ENCODE measurements at regions not wholly inside any gene's neighbourhood (a gene's known extent, or its start where the extent isn't known, plus 50 kb on each side); places are given as distances from the start of the nearest gene placed in this dataset.

DNA sequence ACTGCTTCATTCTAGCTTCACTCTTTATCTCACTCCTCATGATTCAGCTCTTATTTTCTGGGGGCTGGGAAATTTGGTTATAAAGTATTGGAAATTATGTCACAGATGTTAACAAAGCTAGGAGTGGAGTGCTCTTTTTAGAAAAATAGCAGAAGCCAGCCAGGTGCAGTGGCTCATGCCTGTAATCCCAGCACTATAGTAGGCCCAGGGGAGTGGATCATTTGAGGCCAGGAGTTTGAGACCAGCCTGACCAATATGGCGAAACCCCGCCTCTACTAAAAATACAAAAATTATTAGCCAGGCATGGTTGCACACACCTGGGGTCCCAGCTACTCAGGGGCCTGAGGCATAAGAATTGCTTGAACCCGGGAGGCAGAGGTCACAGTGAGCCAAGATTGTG is 97.2 kb upstream of the GUCY1A1 start:
- no peak for DNase-seq (ENCODE audit: extremely low read depth, low read depth)
- TF ChIP-seq, protein P1, sequence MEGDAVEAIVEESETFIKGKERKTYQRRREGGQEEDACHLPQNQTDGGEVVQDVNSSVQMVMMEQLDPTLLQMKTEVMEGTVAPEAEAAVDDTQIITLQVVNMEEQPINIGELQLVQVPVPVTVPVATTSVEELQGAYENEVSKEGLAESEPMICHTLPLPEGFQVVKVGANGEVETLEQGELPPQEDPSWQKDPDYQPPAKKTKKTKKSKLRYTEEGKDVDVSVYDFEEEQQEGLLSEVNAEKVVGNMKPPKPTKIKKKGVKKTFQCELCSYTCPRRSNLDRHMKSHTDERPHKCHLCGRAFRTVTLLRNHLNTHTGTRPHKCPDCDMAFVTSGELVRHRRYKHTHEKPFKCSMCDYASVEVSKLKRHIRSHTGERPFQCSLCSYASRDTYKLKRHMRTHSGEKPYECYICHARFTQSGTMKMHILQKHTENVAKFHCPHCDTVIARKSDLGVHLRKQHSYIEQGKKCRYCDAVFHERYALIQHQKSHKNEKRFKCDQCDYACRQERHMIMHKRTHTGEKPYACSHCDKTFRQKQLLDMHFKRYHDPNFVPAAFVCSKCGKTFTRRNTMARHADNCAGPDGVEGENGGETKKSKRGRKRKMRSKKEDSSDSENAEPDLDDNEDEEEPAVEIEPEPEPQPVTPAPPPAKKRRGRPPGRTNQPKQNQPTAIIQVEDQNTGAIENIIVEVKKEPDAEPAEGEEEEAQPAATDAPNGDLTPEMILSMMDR (IDR thresholded peaks at IDR 0.05; ENCODE audit: low read depth, low read length), result no peak

DNA sequence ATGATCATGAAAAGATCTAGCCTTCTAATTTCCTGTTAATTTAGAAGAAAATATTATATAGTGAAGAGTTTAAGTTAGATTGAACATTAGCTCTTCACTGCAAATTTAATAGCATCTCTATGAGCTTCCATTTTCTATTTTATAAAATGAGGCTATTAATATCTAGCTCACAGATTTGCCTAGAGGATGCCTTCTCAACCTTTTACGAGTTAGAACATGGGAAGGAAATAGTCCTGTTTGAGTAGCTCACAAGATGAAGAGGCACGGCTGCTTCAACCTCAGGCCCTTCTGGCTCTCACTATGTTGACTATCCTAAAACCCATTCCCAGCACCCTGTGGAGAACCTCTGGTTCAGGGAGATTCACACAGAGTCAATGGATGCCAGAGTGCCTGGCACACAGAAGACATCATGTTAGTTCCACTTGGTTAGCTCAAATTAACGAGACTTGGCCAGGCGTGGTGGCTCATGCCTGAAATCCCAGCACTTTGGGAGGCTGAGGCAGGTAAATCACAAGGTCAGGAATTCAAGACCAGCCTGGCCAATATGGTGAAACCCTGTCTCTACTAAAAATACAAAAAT is 97.9 kb upstream of the GUCY1A1 start:
- no peak for DNase-seq (ENCODE audit: extremely low read depth, low read depth)
- TF ChIP-seq, protein P1 (IDR thresholded peaks at IDR 0.05; ENCODE audit: low read depth, low read length), result no peak

DNA sequence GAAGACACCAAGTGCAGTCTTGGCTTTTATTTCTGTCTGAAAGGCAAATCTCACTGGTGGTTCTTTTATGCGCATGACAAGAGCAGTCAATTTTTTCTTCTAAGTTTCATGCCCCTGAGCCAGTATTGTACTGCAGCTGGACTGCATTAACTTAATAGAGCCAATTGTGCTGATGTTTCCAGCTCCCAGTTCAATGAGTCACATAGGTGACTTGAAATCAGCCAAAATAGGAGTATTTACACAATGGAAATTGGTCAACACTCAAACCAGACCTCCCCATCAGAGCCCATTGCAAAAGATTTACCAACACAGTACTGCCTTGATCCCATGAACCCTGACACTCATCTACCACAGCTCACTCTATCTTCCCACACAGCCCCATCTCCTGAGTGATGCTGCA is 100.3 kb upstream of the GUCY1A1 start:
- DNase-seq (ENCODE audit: extremely low read depth, low read depth), result peak; percentile 57
- TF ChIP-seq, protein P1 (IDR thresholded peaks at IDR 0.05; ENCODE audit: low read depth, low read length), result no peak

DNA sequence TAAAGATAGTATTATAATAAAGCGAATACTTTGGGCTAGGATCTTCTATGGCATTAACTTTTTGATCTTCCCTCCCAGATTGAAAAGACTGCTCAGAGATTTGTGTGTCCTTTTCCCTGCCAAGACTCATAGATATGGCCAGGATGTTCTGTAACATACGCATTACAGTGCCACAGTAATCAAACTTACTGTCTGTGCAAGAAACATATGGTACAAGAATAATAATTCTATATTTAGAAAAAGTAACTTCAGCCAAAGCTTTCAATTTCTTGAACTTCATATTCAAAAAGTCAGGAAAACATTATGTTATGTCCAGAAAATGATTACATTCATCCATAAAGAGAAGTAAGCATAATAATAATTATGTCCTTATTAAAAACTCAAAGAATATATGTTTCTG is 100.9 kb upstream of the GUCY1A1 start:
- TF ChIP-seq, protein P1 (IDR thresholded peaks at IDR 0.05; ENCODE audit: low read depth, low read length), result no peak
- no peak for DNase-seq (ENCODE audit: extremely low read depth, low read depth)

DNA sequence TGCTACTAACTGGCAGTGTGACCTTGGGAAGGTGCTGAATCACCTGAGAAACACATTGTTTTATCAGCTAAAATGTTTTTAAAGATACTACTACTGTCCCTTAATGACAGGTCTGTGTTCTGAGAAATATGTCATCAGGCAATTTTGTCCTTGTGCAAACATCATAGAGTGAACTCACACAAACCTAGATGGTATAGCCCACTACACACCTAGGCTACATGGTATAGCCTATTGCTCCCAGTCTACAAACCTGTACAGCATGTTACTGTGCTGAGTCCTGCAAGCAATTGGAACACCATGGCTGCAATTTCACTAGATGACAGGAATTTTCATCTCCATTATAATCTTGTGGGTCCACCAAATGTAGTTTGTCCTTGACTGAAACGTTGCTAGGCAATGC is 101.3 kb upstream of the GUCY1A1 start:
- DNase-seq (ENCODE audit: extremely low read depth, low read depth), result no peak
- TF ChIP-seq, protein P1 (IDR thresholded peaks at IDR 0.05; ENCODE audit: low read depth, low read length), result no peak

DNA sequence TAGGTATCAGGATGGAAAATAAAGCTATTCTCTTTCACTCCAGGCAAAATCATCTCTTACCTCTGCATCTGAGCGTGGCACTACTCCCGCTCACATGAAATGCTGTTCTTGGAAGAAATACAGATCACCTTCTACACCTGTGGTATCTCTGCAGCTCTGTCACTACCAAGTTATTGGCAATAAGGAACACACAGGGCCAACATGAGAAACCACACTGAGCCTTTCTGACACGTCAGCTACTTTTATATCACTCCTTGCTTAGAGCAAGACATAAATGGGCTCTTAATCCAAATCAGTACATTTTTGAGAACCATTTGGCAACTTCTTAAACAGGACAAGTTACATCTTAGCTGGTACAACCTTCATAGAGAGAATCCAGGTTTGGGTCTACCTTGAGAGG is 101.8 kb upstream of the GUCY1A1 start:
- TF ChIP-seq, protein P1 (IDR thresholded peaks at IDR 0.05; ENCODE audit: low read depth, low read length), result no peak
- no peak for DNase-seq (ENCODE audit: extremely low read depth, low read depth)

DNA sequence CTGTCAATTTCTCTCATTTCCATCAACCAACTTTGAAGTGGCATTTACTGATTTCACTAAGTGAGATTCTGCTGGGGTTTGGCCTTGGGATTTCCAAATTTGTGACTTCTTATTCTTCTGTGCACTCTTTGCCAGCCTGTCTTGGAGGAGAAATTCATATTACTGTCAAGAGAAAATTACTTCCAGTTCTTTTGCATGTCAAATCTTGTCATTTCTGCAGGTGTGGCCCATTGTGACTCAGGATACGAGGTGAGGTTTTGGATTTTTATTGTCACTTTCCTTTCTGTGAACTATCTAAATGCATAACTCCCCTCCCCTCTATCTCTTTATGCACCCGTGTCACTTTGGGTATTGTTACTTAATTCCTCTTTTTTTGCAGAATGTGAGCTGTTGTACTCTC is 102.6 kb upstream of the GUCY1A1 start:
- TF ChIP-seq, protein P1 (IDR thresholded peaks at IDR 0.05; ENCODE audit: low read depth, low read length), result no peak
- DNase-seq (ENCODE audit: extremely low read depth, low read depth), result no peak
